PC-9 (cell line): ENCODE measurements at regions not wholly inside any gene's neighbourhood (a gene's known extent, or its start where the extent isn't known, plus 50 kb on each side); places are given as distances from the start of the nearest gene placed in this dataset.

ENCODE experiments used
- CTCF ChIP-seq: fragments of 200-600 bp; sonication (generic); conservative IDR thresholded peaks from 2 replicates; pipeline ENCODE4 v1.6.1; 2017; ENCODE audit warnings: mixed run types, antibody characterized with exemption, mild to moderate bottlenecking, moderate library complexity
- EZH2 ChIP-seq: fragments of 200-600 bp; sonication (generic); IDR thresholded peaks from 2 replicates; pipeline ENCODE4 v1.8.0; 2017; ENCODE audit warnings: antibody characterized with exemption, low read depth

DNA sequence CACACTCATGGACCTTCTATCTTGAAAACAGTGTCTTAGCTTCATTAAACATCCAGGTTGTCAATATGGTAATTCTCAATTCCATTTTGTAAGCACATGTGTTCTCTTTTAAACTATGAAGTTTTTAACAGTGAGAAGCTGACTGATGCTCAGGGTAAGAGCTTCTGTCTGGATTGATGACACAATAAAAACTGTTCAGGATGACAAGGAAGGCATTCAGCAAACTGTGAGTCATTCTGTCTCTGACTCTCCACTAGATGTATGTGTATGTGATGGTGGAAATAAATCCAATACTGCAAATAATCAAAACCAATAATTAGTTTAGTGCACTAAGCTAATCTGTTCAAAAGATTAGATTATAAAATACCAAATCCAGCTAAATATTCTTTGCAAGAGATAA lies 115.3 kb upstream of the ARX start:
- no peak for TF ChIP-seq CTCF
- TF ChIP-seq EZH2: no peak
